Activated CD8-positive, alpha-beta memory T cell treated with anti-CD3 and anti-CD28 coated beads for 4 hours (primary cell): ENCODE measurements at regions not wholly inside any gene's neighbourhood (a gene's known extent, or its start where the extent isn't known, plus 50 kb on each side); places are given as distances from the start of the nearest gene placed in this dataset.

Source experiments
- DNase-seq, 2 donors: peaks; one replicate each; pipeline ENCODE4 v3.0.0-alpha.2; 2020; ENCODE audit warnings: low read depth in 2 of 2

- no peak for DNase-seq
Observed at GRCh38 chr20:24376311-24377099, 92.9 kb upstream of the SYNDIG1 start.

- DNase-seq, result no peak
Observed at GRCh38 chr20:24373372-24373771, 96.1 kb upstream of the SYNDIG1 start.

- no peak for DNase-seq
Observed at GRCh38 chr20:24370911-24371695, 98.3 kb upstream of the SYNDIG1 start.

- DNase-seq, result no peak
Observed at GRCh38 chr20:24370249-24370648, 99.2 kb upstream of the SYNDIG1 start.

GRCh38 chr20:24368253-24368652 is 101.2 kb upstream of the SYNDIG1 start:
- DNase-seq, result no peak

- no peak for DNase-seq
Observed at GRCh38 chr20:24366336-24367004, 103.0 kb upstream of the SYNDIG1 start.

- DNase-seq, result no peak
Observed at GRCh38 chr20:24365670-24366069, 103.8 kb upstream of the SYNDIG1 start.

GRCh38 chr20:24364482-24364881 is 104.9 kb upstream of the SYNDIG1 start:
- DNase-seq, result no peak

- no peak for DNase-seq
Observed at GRCh38 chr20:24363031-24363430, 106.4 kb upstream of the SYNDIG1 start.

- no peak for DNase-seq
Observed at GRCh38 chr20:24362080-24362479, 107.3 kb upstream of the SYNDIG1 start.

GRCh38 chr20:24361541-24361940 is 107.9 kb upstream of the SYNDIG1 start:
- DNase-seq, result no peak

- no peak for DNase-seq
Observed at GRCh38 chr20:24360531-24360930, 108.9 kb upstream of the SYNDIG1 start.

GRCh38 chr20:24359321-24360027 is 110.0 kb upstream of the SYNDIG1 start:
- no peak for DNase-seq

GRCh38 chr20:24357931-24358330 is 111.5 kb upstream of the SYNDIG1 start:
- DNase-seq, result no peak

- DNase-seq, result no peak
Observed at GRCh38 chr20:24357177-24357576, 112.3 kb upstream of the SYNDIG1 start.

GRCh38 chr20:24353135-24353690 is 116.2 kb upstream of the SYNDIG1 start:
- DNase-seq, result no peak

GRCh38 chr20:24350923-24351368 is 118.5 kb upstream of the SYNDIG1 start:
- DNase-seq, result no peak

- DNase-seq, result no peak
Observed at GRCh38 chr20:24341781-24342180, 127.6 kb upstream of the SYNDIG1 start.

- DNase-seq, result no peak
Observed at GRCh38 chr20:24340933-24341332, 128.5 kb upstream of the SYNDIG1 start.

- DNase-seq, result no peak
Observed at GRCh38 chr20:24339210-24339641, 130.2 kb upstream of the SYNDIG1 start.

GRCh38 chr20:24337551-24337950 is 131.9 kb upstream of the SYNDIG1 start:
- no peak for DNase-seq
